H9 (cell line): ENCODE measurements at regions not wholly inside any gene's neighbourhood (a gene's known extent, or its start where the extent isn't known, plus 50 kb on each side); places are given as distances from the start of the nearest gene placed in this dataset.

Experiments used
- DNase-seq: peaks from one replicate; pipeline ENCODE4 v3.0.0-alpha.2; 2017
- H2AFZ ChIP-seq: one replicate; pipeline ENCODE4 v1.6.1; 2013; ENCODE audit warnings: mild to moderate bottlenecking, low read length, control low read depth, moderate library complexity
- H2AK5ac ChIP-seq: 2 replicates; pipeline ENCODE4 v1.6.1; 2013; ENCODE audit warnings: low read length, control low read depth, mixed read lengths; ENCODE audit not compliant: insufficient read length
- H2BK120ac ChIP-seq: one replicate; pipeline ENCODE4 v1.6.1; 2013; ENCODE audit warnings: low read depth, mild to moderate bottlenecking, low read length, control low read depth, inconsistent platforms; ENCODE audit not compliant: poor library complexity, severe bottlenecking
- H2BK12ac ChIP-seq: 2 replicates; pipeline ENCODE4 v1.6.1; 2013; ENCODE audit warnings: low read length, control low read depth, mixed read lengths, low read depth; ENCODE audit not compliant: insufficient read length
- H2BK15ac ChIP-seq: 2 replicates; pipeline ENCODE4 v1.6.1; 2013; ENCODE audit warnings: low read depth, low read length, control low read depth
- H2BK20ac ChIP-seq: one replicate; pipeline ENCODE4 v1.6.1; 2013; ENCODE audit warnings: low read depth, mild to moderate bottlenecking, low read length, control low read depth, inconsistent platforms; ENCODE audit not compliant: poor library complexity, severe bottlenecking
- H2BK5ac ChIP-seq: 2 replicates; pipeline ENCODE4 v1.6.1; 2013; ENCODE audit warnings: low read length, control low read depth, mixed read lengths; ENCODE audit not compliant: insufficient read length
- H3K14ac ChIP-seq: 2 replicates; pipeline ENCODE4 v1.6.1; 2013; ENCODE audit warnings: low read length, control low read depth; ENCODE audit not compliant: insufficient read depth
- H3K18ac ChIP-seq: 2 replicates; pipeline ENCODE4 v1.6.1; 2013; ENCODE audit warnings: low read depth, mild to moderate bottlenecking, mixed read lengths, low read length, control low read depth; ENCODE audit not compliant: insufficient read length
- H3K23ac ChIP-seq: 2 replicates; pipeline ENCODE4 v1.6.1; 2013; ENCODE audit warnings: low read length, control low read depth, mixed read lengths, low read depth; ENCODE audit not compliant: insufficient read length
- H3K23me2 ChIP-seq: 2 replicates; pipeline ENCODE4 v1.6.1; 2013; ENCODE audit warnings: low read depth, mild to moderate bottlenecking, mixed read lengths, low read length, control low read depth; ENCODE audit not compliant: insufficient read length, poor library complexity, severe bottlenecking
- H3K27ac ChIP-seq: 2 replicates; pipeline ENCODE4 v1.5.1; 2013; ENCODE audit warnings: low read length, control low read depth, mixed read lengths, low read depth; ENCODE audit not compliant: insufficient read length
- H3K27me3 ChIP-seq: 2 replicates; pipeline ENCODE4 v1.6.1; 2013; ENCODE audit warnings: low read length, control low read depth, inconsistent platforms; ENCODE audit not compliant: insufficient read depth
- H3K4ac ChIP-seq: 2 replicates; pipeline ENCODE4 v1.6.1; 2013; ENCODE audit warnings: low read depth, mild to moderate bottlenecking, control low read depth, inconsistent platforms, low read length, moderate library complexity
- H3K4me1 ChIP-seq: 2 replicates; pipeline ENCODE4 v1.6.1; 2013; ENCODE audit warnings: low read length, control low read depth, inconsistent platforms; ENCODE audit not compliant: insufficient read depth
- H3K4me2 ChIP-seq: 2 replicates; pipeline ENCODE4 v1.6.1; 2013; ENCODE audit warnings: low read length, control low read depth, mixed read lengths; ENCODE audit not compliant: insufficient read length, insufficient read depth
- H3K56ac ChIP-seq: 2 replicates; pipeline ENCODE4 v1.6.1; 2013; ENCODE audit warnings: low read depth, mild to moderate bottlenecking, mixed read lengths, low read length, control low read depth; ENCODE audit not compliant: insufficient read length
- H3K79me1 ChIP-seq: 2 replicates; pipeline ENCODE4 v1.6.1; 2013; ENCODE audit warnings: low read depth, mild to moderate bottlenecking, moderate library complexity, low read length, control low read depth, inconsistent platforms; ENCODE audit not compliant: insufficient read depth, poor library complexity, severe bottlenecking
- H3K79me2 ChIP-seq: 2 replicates; pipeline ENCODE4 v1.6.1; 2013; ENCODE audit warnings: low read length, control low read depth, inconsistent platforms; ENCODE audit not compliant: insufficient read depth
- H3K9ac ChIP-seq: 2 replicates; pipeline ENCODE4 v1.6.1; 2013; ENCODE audit warnings: low read length, control low read depth, mixed read lengths; ENCODE audit not compliant: insufficient read length; ENCODE audit errors: extremely low read depth
- H3K9me3 ChIP-seq: one replicate; pipeline ENCODE4 v1.6.1; 2013; ENCODE audit warnings: low read depth, low read length, inconsistent platforms; ENCODE audit not compliant: control insufficient read depth
- H3T11ph ChIP-seq: one replicate; pipeline ENCODE4 v1.6.1; 2013; ENCODE audit warnings: mild to moderate bottlenecking, low read length, control low read depth, inconsistent platforms
- H4K20me1 ChIP-seq: one replicate; pipeline ENCODE4 v1.6.1; 2013; ENCODE audit not compliant: control insufficient read depth, insufficient read length, insufficient read depth
- H4K5ac ChIP-seq: 2 replicates; pipeline ENCODE4 v1.6.1; 2013; ENCODE audit warnings: low read depth, mild to moderate bottlenecking, mixed read lengths, low read length, control low read depth; ENCODE audit not compliant: insufficient read length
- H4K8ac ChIP-seq: replicated peaks from 2 replicates; pipeline ENCODE4 v1.6.1; 2013; ENCODE audit warnings: low read length, control low read depth, mixed read lengths, low read depth; ENCODE audit not compliant: insufficient read length
- H4K91ac ChIP-seq: 2 replicates; pipeline ENCODE4 v1.6.1; 2013; ENCODE audit warnings: low read depth, mild to moderate bottlenecking, moderate library complexity, mixed read lengths, low read length, control low read depth; ENCODE audit not compliant: insufficient read length
- H3K27ac Mint-ChIP-seq, 3 experiments: 2 replicates in 2 of 3; 3 replicates in 1 of 3; pipeline ENCODE4 v1.8.0; 2020 to 2021; ENCODE audit warnings: mixed read lengths in 3 of 3, mild to moderate bottlenecking in 1 of 3, moderate library complexity in 1 of 3
- H3K27me3 Mint-ChIP-seq: 2 replicates; pipeline ENCODE4 v1.8.0; 2021; ENCODE audit warnings: low read depth, mild to moderate bottlenecking, moderate library complexity, mixed read lengths
- H3K36me3 Mint-ChIP-seq, 3 experiments: 2 replicates in 2 of 3; 3 replicates in 1 of 3; pipeline ENCODE4 v1.8.0; 2020 to 2021; ENCODE audit warnings: low read depth in 3 of 3, mixed read lengths in 3 of 3; ENCODE audit not compliant: insufficient read depth in 1 of 3
- H3K4me1 Mint-ChIP-seq, 2 experiments: 2 replicates each; pipeline ENCODE4 v1.8.0; 2020; ENCODE audit warnings: mixed read lengths in 2 of 2
- H3K4me3 Mint-ChIP-seq, 2 experiments: 2 replicates in 1 of 2; 3 replicates in 1 of 2; pipeline ENCODE4 v1.8.0; 2020 to 2021; ENCODE audit warnings: mild to moderate bottlenecking in 2 of 2, mixed read lengths in 2 of 2, moderate library complexity in 1 of 2
- H3K9me3 Mint-ChIP-seq, 2 experiments: 2 replicates in 1 of 2; 3 replicates in 1 of 2; pipeline ENCODE4 v1.8.0; 2020; ENCODE audit warnings: mild to moderate bottlenecking in 2 of 2, mixed read lengths in 2 of 2, moderate library complexity in 1 of 2
- CTCF ChIP-seq: fragments of 200-600 bp; sonication (generic); conservative IDR thresholded peaks from 3 replicates; pipeline ENCODE4 v1.8.0; 2021; ENCODE audit warnings: antibody characterized with exemption, mild to moderate bottlenecking
- WGBS: extraction: QIAGEN DNeasy Blood & Tissue Kit; methylation state at CpG from one replicate; pipeline ENCODE4 v1.1.7; 2013; ENCODE audit warnings: missing lambda C conversion rate, low lambda C conversion rate, mixed read lengths; ENCODE audit not compliant: insufficient read length; ENCODE audit errors: extremely low coverage; 5-methylcytosine and 5-hydroxymethylcytosine counted together

- Histone ChIP-seq H2AFZ (no peak overlapping the region), H4K8ac (no peak overlapping the region), H3K27me3 (no peaks in the 10 kb centered on the region), H2AK5ac (no peak overlapping the region), H3K18ac (no peak overlapping the region), H3K23me2 (no peaks in the 10 kb centered on the region), H2BK120ac (no peak overlapping the region), H3K23ac (no peak overlapping the region), H3K79me1 (no peaks in the 10 kb centered on the region), H4K20me1 (no peaks in the 10 kb centered on the region), H3K9ac (no peak overlapping the region), H2BK12ac (no peak overlapping the region), H2BK5ac (no peak overlapping the region), H2BK15ac (no peak overlapping the region), H3K79me2 (no peaks in the 10 kb centered on the region), H3K14ac (no peak overlapping the region), H3K27ac (no peak overlapping the region), H3K9me3 (no peaks in the 10 kb centered on the region), H4K91ac (no peak overlapping the region), H3K4me2 (no peak overlapping the region), H3T11ph (no peak overlapping the region), H3K4me1 (no peaks in the 10 kb centered on the region), H3K56ac (no peak overlapping the region), H3K4ac (no peak overlapping the region), H2BK20ac (no peak overlapping the region), H4K5ac (no peak overlapping the region)
- H3K4me3 Mint-ChIP-seq: no peak overlapping the region
- H3K36me3 Mint-ChIP-seq: no peaks in the 10 kb centered on the region
- no peak for DNase-seq
- H3K27ac Mint-ChIP-seq: no peak overlapping the region
- TF ChIP-seq CTCF: no peak
- peaks cover 2% of the 10 kb centered on the region; the same call in 1 of the 2 replicates for H3K27me3 Mint-ChIP-seq
- H3K9me3 Mint-ChIP-seq: no peaks in the 10 kb centered on the region
- H3K4me1 Mint-ChIP-seq: peaks cover 12 to 13% of the 10 kb centered on the region in 2 experiments; a peak in 3 of 4 replicates
- WGBS: no CpG with 5 or more reads among the region's 12 CpGs
These were observed 214.3 kb upstream of the SHH start for GRCh38 chr7:156026603-156027002.
